ENCODE measurements at regions not wholly inside any gene's neighbourhood (a gene's known extent, or its start where the extent isn't known, plus 50 kb on each side); places are given as distances from the start of the nearest gene placed in this dataset.
"Not testable (repeated sequence)": the region's sequence is repeated elsewhere in the genome, so short reads cannot be mapped to it uniquely, and the experiment has no call there.

DNA sequence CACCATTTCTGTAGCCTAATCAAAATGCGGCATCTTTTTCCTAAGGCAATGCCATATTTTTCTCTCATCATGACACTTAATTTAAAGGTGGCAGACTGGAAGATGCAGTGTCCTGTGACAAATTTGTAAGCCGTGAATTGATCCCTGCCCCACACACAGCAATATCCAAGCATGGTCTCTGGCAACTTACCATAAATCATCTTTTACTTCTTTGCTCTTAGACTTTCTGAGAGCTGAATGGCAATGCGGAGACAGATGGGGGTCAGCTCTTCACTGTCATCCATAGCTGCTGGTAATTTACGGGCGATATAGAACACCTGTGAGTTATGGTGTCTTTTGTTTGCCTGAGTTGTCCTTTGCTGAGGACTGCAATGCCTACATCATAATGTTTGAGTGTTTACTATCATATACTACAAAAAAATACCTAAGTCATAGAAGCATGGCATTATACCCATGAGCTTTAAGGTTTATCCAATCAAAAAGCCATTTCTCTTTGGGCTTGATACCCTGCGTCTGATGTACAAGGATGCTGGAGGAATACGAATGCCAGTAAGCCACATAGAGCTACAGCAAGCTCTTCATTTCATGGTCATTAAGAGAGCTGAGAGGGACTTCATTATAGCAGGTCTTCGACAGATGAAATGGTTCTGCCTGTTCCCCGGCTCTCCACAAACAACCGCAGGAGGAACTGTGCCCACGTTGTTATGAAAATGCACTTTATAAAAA, 148.1 kb downstream of the TRIML1 start:
- DNase-seq (ENCODE audit: low read depth) = no peak

DNA sequence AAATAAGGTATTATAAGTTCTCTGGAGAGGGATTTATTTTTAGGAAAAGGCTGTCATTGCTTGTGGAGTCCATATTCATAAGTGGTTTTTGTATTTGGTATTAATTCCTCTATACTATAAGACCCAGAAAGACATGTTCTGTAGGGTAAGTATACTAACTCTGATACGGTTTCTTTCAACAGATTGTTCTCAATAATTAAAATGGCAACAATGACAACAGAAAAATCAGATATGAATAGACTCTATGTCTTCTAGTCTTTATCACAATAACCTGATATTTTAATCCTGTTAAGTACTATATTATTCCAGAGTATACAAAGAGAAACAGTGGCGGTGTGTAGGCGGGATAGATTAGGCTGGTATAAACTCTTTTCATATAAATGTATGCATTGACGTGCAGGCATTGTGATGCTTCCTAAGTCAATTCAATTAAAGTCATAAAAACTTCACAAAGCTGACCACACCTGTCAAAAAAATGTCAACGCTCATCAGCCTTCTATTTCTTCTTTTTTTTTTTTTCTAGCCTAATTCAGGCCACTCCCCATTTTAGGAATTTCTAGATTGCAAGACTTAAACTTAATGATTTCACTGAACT, 150.4 kb downstream of the TRIML1 start:
- DNase-seq (ENCODE audit: low read depth) = no peak

DNA sequence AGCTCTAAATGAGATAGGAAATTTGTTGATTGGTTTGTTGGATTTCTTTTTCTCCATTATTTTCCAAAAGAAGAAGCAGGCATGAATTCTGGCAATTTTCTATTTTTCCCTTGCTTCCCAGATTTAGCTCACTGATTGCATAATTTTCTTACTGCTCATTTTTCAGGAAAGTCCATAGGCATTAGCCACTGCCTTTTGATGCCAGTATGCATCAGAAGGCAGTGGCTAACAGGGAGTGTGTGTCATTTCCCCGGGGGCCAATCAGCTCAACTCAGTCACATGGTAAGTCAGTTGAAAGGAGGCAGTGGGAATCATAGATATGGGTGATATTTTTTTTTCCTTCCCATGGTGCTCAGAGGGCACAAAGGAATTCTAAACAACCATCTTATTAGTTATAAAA, 156.7 kb downstream of the TRIML1 start:
- DNase-seq (ENCODE audit: low read depth) = no peak

DNA sequence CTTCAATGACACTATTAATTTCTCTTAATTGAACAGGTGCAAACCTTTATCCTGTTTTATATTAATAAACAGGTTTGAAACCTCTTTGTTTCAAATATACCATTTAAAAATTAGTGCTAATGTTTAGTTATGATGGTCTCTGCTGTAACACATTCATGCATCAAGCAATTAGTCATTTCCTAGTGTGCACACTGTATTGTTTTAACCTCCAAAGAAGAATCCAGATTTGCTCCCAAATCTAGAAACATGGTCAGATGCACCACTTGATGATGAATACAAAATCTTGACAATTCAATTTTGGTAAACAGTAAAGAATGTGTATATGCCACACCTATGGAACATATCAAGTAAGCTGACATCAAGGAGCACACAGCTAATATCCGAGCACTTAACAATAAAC, 157.1 kb downstream of the TRIML1 start:
- no peak for DNase-seq (ENCODE audit: low read depth)

DNA sequence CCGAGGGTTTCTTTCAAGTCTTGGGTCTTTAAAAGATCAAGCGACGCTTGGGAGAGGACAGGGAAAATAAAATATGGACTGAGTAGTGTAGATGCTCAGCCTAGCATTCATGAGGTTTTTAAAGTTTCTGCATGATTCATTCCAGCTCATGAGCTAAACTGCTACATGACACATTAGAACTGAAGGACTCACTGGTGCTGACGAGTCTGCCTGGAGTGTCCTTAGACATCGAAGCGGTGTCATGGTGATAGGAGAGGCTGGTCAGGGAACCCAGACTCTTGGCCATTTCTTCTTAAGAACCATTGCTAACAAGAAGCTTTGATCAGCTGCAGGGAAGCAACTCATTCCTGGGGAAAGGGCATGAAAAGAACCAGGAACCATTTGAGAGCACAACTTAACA, 158.6 kb downstream of the TRIML1 start:
- DNase-seq (ENCODE audit: low read depth) = no peak

DNA sequence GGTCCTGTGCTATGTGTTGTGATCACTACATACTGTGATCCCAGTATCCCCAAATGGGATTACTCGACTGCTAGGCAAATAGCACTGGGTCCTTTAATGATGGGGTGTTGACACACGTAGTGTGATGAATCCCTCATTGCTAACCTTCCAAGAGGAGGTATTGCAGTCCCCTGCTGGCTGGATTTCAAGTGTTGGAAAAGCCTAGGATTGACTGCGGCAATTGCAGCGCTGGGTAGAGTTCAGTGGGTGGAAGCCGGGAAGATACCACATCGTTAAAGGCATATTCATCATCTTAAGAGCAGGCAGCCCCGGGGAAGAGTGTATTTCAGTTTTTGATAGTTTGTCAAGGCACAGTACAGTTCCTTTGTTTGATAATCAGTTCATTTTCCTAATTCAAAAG, 159.9 kb downstream of the TRIML1 start:
- DNase-seq (ENCODE audit: low read depth) = no peak

DNA sequence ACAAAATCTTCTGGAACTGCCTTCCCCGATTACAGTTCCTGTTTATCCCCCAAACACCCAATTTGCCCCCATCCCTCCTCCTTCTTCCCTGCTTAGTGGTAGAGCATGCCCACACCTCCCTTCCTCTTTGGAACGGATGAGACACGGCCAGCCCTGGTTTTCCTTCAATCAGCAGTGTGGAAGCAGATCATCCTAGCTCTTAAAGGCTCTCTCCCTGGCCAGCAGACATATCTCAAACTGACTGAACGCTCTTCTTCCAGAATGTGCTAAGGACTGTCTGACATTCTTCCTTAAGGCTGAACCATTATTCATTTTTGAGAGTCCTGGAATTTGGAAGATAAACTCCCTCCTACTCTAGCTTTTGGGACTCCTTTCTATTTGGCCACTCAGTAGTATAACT, 161.1 kb downstream of the TRIML1 start:
- DNase-seq (ENCODE audit: low read depth) = no peak

DNA sequence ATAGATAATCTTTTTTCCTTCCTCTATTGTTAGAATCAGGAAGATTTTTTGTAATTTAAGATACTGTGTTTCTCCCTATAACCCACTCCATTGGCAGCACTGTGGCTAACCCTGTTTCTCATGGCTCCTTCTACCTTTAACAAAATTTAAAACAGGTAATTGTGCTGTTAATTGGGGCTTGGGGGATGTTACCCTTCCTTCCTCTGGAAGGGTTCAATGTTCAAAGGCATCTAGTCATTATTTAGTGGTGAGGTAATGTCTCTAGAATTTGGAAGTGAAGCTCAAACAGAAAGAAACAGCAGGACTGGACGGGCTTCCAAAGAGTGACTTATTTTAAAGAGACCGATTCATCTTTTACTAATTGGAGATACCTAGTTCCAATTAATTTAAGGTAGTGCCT, 166.4 kb downstream of the TRIML1 start:
- DNase-seq (ENCODE audit: low read depth) = no peak

DNA sequence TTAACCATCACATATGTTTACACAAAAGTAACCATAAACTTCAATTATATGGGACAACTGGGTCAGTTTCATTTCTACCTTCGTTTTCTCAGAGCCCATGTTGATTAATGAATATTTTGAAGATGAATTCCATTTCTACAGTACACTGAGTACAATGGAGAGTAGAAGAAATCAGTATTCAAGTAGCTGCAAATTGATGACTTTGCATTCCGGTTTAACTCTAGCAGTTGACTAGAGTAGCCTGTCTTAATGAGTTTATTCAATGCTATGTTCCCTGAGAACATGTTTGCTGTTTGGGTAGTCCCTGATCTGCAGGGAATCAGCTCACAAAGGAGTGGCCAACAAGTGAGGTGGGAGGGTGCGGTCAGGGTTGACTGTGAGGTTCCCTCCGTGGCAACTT, 168.3 kb downstream of the TRIML1 start:
- no peak for DNase-seq (ENCODE audit: low read depth)

DNA sequence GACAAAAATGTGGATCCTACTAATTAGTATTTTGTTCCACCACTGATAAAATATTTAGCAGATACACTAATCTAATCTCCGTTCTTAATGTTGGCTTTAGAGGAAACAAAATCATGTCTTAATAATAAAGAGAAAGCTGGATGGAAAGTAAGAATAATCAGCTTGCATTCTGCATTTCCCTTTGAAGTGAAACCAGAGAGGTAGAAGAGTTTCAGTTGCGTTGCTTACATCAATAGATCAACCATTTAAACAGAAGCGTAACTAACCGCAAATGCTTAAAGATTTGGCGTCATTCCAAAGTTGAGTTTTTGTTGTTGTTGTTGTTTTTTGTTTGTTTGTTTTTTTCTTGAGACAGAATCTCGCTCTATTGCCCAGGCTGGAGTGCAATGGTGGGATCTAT, 168.9 kb downstream of the TRIML1 start:
- no peak for DNase-seq (ENCODE audit: low read depth)

DNA sequence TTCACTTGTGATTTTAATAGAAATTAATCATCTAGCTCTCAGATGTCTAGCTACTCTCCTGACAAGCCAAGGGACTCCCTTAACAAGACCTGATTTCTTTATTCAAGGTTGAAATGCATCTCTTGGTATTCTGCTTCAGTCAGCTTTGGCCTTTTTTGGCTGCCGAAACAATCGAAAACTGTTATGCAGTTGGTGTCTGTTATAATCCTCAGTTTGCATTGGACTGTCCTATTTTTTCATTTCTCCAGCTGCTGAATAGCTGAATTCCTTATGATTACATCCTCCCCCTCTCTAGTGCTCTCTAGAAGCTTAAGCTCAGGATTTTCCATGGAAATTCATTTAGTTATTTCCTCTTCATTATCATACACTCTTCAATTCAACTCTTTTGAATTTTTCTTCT, 177.2 kb downstream of the TRIML1 start:
- no peak for DNase-seq (ENCODE audit: low read depth)

DNA sequence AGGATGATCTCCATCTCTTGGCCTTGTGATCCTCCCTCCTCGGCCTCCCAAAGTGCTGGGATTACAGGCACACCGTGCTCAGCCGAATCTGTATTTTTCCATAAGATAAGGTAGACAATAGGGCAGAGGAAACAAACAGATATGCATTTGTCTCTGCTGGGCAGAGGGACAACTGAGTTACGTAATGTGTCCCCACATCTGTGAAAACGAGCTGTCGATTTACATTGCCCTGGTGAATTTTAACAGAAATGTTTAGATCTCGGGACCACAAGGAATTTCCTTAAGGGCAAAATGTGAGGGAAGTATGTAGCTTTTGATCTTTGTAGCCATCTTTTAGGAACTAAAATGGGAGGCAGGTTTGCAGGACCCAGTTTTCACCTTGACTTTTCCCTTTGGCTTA, 189.7 kb downstream of the TRIML1 start:
- DNase-seq (ENCODE audit: low read depth) = no peak

DNA sequence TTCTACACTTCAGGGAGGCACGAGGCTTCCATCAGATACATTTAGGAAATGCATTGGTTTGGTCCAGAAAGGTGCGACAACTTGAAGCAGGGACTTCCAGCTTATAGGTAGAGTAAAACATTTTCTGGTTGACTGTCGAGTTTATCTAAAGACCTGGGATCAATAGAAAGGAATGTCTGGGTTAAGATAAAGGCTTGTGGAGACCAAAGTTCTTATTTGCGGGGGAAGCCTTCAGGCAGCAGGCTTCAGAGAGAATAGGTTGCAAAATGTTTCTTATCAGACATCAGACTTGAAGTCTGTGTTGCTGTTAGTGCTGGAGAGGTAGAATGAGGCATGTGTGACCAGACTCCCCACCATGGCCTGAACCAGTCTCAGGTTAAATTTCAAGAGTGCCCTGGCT, 190.3 kb downstream of the TRIML1 start:
- DNase-seq (ENCODE audit: low read depth) = no peak

DNA sequence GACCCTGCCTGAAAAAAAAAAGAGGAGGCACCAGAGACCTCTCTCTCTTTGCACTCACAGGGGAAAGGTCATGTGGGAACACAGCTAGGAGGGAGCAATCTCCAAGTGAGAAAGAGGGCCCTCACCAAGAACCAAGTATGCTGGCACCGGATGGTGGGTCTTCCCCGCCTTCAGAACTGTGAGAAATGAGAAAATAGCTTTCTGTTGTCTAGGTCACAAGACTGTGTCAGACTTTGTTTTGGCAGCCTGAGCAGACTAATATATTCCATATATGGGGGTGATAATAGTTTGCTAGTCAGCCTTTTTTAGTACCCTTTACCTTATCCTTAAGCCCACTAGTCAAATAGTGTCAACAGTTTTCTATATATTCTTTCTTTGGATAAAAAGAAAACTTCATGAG, 193.0 kb downstream of the TRIML1 start:
- DNase-seq (ENCODE audit: low read depth) = no peak

DNA sequence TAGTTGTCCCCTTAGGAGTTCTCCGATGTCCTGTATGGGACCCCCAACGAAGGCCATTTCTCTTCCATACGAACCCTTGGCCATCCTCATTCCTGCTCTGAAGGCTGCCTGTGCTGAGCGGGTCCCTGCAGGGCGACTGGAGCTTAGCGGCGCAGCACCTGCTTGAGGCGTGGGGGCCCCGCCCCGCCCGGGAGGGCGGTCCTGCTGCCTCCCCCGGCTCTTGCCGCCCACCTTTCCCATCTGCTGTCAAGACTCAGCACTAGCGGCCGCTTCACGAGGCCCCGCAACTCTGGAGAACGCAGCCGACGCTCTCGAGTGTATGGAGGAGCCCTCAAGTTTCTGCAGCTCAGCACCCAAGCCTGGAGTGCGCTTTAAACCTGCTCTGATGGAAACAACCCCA, 197.7 kb downstream of the TRIML1 start:
- DNase-seq (ENCODE audit: low read depth) = no peak

DNA sequence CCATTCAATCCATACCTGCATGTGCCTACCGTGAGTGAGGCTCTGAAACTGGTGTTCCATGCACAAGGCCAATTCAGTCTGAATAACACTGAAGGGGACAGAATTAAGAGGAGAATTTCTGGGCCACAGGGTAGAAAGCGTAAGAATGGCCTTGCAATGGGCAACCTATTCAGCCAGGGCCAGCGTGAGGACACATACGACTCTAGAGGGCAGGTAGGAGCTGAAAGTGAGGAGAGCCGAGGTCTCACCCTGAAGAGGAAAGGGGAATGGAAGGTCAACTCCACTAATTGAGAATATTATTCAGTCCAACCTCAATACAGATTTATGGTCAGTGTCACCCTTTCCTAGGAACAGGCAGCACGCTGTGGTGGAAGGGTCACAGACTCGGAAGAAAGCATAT, 202.2 kb downstream of the TRIML1 start:
- no peak for DNase-seq (ENCODE audit: low read depth)

DNA sequence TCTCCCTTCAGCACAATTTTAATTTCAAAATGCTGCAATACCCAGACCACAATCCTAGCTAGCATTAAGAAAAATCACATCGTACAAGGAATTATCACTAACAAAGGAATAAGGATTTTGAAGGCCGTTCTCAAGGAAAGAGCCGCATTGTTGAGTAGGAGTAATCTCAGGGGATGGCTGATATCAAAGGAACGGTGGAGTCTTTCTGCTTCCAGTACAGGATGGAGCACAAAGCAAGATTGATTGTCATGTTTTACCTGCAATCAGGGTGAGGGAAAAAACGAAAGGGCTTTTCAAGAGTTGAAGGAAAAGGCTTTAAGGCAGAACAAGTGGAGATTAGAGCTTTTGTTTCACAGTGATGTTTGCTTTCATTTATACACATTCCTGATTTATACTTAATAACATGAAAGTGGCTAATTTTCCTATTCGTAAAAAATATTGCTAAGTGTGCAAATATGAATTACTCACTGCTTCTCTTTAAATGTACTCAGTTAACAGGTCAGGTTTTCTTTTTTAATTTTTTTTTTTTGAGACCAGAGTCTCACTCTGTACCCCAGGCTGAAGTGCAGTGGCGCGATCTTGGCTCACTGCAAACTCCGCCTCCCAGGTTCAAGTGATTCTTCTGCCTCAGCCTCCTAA, 207.0 kb downstream of the TRIML1 start:
- no peak for DNase-seq (ENCODE audit: low read depth)

DNA sequence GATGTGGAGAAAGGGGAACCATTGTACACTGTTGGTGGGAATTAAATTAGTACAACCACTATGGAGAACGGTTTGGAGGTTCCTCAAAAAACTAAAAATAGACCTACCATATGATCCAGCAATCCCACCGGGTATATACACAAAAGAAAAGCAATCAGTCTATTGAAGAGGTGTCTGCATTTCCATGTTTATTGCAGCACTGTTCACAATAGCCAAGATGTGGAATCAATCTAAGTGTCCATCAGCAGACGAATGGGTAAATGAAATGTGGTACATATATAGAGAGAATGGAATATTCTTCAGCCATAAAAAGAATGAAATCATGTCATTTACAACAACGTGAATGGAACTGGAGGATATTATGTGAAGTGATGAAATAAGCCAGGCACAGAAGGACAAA, 208.1 kb downstream of the TRIML1 start:
- DNase-seq (ENCODE audit: low read depth) = no peak

DNA sequence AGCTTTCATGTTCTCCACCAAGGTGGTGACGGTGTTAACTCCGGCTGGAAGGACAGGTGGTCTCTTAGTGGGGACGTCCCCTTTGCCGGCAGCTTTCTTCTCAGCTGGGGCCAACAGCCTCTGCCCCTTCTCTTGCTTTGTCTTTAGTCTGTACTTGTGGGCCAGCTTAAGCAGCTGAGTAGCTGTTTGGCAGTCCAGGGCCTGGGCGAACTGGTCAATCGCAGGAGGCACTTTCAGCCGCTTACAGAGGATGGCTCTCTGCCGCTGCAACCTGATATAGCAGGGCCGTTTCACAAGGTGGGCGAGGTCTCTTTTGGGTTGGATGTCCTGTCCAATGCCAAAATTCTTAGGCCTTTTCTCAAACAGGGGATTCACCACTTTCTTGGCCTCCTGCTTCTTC, 210.3 kb downstream of the TRIML1 start:
- DNase-seq (ENCODE audit: low read depth) = not testable (repeated sequence)

DNA sequence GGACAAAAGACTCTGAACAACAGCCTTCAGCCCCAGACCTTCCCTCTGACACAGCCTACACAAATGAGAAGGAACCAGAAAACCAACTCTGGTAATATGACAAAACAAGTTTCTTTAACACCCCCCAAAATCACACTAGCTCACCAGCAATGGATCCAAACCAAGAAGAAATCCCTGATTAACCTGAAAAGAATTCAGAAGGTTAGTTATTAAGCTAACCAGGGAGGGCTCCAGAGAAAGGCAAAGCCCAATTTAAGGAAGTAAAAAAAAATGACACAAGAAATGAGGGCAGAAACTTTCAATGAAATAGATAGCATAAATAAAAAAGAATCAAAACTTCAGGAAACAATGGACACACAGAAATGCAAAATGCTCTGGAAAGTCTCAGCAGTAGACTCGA, 224.0 kb downstream of the TRIML1 start:
- no peak for DNase-seq (ENCODE audit: low read depth)

DNA sequence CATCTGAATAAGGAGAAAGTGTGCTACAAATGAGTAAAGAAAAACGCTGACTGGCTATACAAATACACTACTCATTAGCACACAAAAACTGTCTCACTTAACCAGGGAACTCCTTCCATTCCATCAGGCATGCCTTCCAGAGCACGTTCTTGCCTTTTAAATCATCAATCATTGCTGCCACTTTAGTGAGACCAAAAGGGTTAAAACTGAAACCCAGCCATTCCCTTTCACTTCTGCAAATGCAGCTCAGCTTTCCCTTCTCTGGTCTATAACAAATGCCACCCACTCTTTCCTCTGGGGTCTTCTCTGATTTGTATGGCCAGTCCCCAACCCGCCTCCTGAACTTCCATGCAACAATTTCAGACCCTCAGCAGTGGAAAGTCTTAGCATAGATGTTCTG, 231.5 kb downstream of the TRIML1 start:
- DNase-seq (ENCODE audit: low read depth) = no peak

DNA sequence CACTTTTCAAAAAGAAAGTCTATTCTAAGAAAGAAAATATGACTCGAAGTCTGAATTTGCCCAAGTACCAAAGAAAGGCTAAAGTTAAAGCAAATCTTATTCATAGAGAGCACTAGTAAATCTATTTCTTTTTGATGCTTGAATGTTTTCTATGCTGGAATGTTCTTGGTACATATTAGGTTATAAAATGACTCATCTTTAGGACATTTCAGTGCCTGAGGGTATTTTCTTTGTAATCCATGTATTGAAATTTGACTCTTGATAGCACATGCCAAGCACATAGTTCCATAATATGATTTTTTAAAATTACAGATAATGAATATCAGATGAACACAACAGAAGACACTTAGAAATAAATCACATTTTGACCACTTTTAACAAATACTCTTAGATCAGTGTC, 232.8 kb downstream of the TRIML1 start:
- no peak for DNase-seq (ENCODE audit: low read depth)

DNA sequence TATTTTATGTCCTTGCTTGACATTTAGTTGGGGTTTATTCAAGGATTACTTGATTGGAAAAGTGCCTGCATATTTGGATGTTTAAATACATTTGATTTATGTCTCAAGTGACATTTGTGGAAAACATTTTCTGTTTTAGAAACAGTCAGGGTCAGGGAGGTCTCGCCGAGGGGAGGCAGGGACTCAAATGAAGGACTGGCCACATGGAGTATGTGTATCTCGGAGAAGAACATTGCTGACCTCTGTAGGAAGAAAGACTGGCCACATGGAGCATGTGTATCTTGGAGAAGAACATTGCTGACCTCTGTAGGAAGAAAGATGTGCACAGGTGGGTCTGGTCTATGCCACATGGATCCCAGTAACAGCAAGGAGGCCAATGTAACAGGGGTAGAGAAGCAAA, 233.6 kb downstream of the TRIML1 start:
- no peak for DNase-seq (ENCODE audit: low read depth)

DNA sequence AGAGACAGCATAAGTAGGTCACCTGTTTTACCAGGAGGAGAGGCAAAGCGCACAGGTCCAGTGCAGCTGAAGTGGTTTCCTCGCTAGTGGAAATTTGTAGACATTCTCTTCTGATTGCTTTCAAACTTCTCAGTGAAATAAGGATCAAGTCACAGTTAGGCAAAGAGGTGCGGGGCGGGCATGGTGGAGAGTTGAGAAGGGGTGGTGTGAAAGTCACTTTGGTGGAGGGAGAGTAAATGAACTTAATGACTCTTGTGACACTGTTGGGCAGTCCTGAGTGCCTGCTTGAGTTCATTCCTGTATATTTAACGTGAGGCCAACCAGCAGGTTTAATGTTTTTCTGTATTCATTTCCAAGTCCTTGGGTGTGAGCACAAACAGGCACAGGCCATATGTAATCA, 235.6 kb downstream of the TRIML1 start:
- DNase-seq (ENCODE audit: low read depth) = no peak

Data from activated T-cell treated with anti-CD3 and anti-CD28 coated beads for 1 hour (primary cell).